ENCODE measurements at regions not wholly inside any gene's neighbourhood (a gene's known extent, or its start where the extent isn't known, plus 50 kb on each side); places are given as distances from the start of the nearest gene placed in this dataset.

DNA sequence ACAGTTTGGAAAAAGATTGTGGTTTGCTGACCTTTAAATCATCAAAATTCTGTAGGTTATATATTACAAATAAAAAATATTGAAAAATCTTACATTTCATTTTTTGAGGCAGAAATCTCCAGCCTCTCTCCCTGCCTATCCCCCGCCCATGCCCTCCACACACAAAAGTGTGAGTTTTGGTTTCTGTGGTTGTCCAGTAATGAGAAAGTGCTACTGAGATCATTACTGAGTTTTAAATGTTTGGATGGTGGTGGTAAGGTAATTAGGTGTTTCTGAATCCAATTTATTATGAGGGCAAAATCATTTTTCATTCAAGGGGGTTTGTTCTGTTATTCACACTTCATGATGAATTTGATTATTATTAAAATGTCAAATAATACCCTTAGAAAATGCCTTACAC is 448.0 kb upstream of the SLC10A2 start:
- Histone ChIP-seq H2BK120ac (ENCODE audit: low read depth, low read length) (no peak overlapping the region), H3K4me1 (ENCODE audit: control insufficient read depth, insufficient read depth, low read length) (no peaks in the 10 kb centered on the region), H3K27ac (ENCODE audit: insufficient read depth, low read length) (no peak overlapping the region), H2AK5ac (ENCODE audit: low read depth, low read length) (no peak overlapping the region), H4K20me1 (ENCODE audit: insufficient read depth, low read length) (no peaks in the 10 kb centered on the region), H3K36me3 (ENCODE audit: control insufficient read depth, insufficient read depth, low read length) (no peaks in the 10 kb centered on the region), H2AFZ (replicated peaks; ENCODE audit: low read length, poor library complexity) (no peak overlapping the region), H3K9ac (ENCODE audit: low read depth, low read length) (no peak overlapping the region), H2BK5ac (ENCODE audit: low read depth, low read length, poor library complexity, severe bottlenecking) (no peak overlapping the region), H3K9me3 (ENCODE audit: control insufficient read depth, insufficient read depth, low read length) (peaks cover 10% of the 10 kb centered on the region), H3K14ac (replicated peaks; ENCODE audit: low read depth, low read length) (no peak overlapping the region), H3K23ac (ENCODE audit: low read depth, low read length) (no peak overlapping the region), H3K4ac (ENCODE audit: low read depth, low read length) (no peak overlapping the region), H3K27me3 (ENCODE audit: control insufficient read depth, insufficient read depth, low read length) (no peaks in the 10 kb centered on the region), H3K9me1 (ENCODE audit: insufficient read depth, low read length) (no peaks in the 10 kb centered on the region), H4K91ac (ENCODE audit: insufficient read depth, low read depth, low read length) (no peak overlapping the region), H4K5ac (ENCODE audit: low read depth, low read length) (no peak overlapping the region), H3K56ac (ENCODE audit: extremely low read depth, insufficient read depth, low read length) (no peak overlapping the region), H3K4me3 (ENCODE audit: insufficient read depth, low read depth, low read length) (no peak overlapping the region), H3K79me1 (ENCODE audit: low read depth in 1 of 2, low read length in 2 of 2) (no peaks in the 10 kb centered on the region), H2AK9ac (replicated peaks; ENCODE audit: low read depth, low read length, poor library complexity) (no peak overlapping the region), H3K4me2 (ENCODE audit: low read depth, low read length) (no peak overlapping the region), H2BK15ac (ENCODE audit: low read depth, low read length) (no peak overlapping the region), H3K18ac (ENCODE audit: low read depth, low read length) (no peak overlapping the region), H2BK20ac (ENCODE audit: low read depth, low read length) (no peak overlapping the region), H4K8ac (ENCODE audit: low read depth in 2 of 2, low read length in 2 of 2) (no peak overlapping the region)
- dilution Hi-C loops (cut with HindIII; ENCODE audit: low sequenced_read_pairs, unreplicated experiment): no loop called here
- no peak for TF ChIP-seq MAZ (IDR thresholded peaks at IDR 0.05; ENCODE audit: borderline replicate concordance, low read depth, low read length)
- no peak for TF ChIP-seq RFX5 (IDR thresholded peaks at IDR 0.05; ENCODE audit: low read depth, low read length)
- no peak for TF ChIP-seq MXI1 (IDR thresholded peaks at IDR 0.05; ENCODE audit: borderline replicate concordance, low read depth, low read length)
- TF ChIP-seq RCOR1 (IDR thresholded peaks at IDR 0.05; ENCODE audit: insufficient replicate concordance, low read length): no peak
- TF ChIP-seq, protein P1, sequence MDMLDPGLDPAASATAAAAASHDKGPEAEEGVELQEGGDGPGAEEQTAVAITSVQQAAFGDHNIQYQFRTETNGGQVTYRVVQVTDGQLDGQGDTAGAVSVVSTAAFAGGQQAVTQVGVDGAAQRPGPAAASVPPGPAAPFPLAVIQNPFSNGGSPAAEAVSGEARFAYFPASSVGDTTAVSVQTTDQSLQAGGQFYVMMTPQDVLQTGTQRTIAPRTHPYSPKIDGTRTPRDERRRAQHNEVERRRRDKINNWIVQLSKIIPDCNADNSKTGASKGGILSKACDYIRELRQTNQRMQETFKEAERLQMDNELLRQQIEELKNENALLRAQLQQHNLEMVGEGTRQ (IDR thresholded peaks at IDR 0.05; ENCODE audit: low read depth, low read length): no peak
- TF ChIP-seq, protein P2, sequence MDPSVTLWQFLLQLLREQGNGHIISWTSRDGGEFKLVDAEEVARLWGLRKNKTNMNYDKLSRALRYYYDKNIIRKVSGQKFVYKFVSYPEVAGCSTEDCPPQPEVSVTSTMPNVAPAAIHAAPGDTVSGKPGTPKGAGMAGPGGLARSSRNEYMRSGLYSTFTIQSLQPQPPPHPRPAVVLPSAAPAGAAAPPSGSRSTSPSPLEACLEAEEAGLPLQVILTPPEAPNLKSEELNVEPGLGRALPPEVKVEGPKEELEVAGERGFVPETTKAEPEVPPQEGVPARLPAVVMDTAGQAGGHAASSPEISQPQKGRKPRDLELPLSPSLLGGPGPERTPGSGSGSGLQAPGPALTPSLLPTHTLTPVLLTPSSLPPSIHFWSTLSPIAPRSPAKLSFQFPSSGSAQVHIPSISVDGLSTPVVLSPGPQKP (IDR thresholded peaks at IDR 0.05; ENCODE audit: borderline replicate concordance, low read depth, low read length): no peak
- no peak for TF ChIP-seq BHLHE40 (IDR thresholded peaks at IDR 0.05; ENCODE audit: low read depth, low read length)
- TF ChIP-seq, protein P3, sequence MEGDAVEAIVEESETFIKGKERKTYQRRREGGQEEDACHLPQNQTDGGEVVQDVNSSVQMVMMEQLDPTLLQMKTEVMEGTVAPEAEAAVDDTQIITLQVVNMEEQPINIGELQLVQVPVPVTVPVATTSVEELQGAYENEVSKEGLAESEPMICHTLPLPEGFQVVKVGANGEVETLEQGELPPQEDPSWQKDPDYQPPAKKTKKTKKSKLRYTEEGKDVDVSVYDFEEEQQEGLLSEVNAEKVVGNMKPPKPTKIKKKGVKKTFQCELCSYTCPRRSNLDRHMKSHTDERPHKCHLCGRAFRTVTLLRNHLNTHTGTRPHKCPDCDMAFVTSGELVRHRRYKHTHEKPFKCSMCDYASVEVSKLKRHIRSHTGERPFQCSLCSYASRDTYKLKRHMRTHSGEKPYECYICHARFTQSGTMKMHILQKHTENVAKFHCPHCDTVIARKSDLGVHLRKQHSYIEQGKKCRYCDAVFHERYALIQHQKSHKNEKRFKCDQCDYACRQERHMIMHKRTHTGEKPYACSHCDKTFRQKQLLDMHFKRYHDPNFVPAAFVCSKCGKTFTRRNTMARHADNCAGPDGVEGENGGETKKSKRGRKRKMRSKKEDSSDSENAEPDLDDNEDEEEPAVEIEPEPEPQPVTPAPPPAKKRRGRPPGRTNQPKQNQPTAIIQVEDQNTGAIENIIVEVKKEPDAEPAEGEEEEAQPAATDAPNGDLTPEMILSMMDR (conservative IDR thresholded peaks at IDR 0.05; ENCODE audit: low read depth, low read length): no peak
- TF ChIP-seq NFE2L2 (IDR thresholded peaks at IDR 0.05; ENCODE audit: low read depth, low read length): no peak
- TF ChIP-seq POLR2A (IDR thresholded peaks at IDR 0.05; ENCODE audit: low read depth, low read length): no peak
- TF ChIP-seq SMC3 (IDR thresholded peaks at IDR 0.05; ENCODE audit: low read depth, low read length): no peak
- no peak for TF ChIP-seq FOS (IDR thresholded peaks at IDR 0.05; ENCODE audit: low read depth, low read length)
- TF ChIP-seq MAFK (IDR thresholded peaks at IDR 0.05; ENCODE audit: low read depth, low read length): no peak
- no peak for TF ChIP-seq CHD1 (IDR thresholded peaks at IDR 0.05; ENCODE audit: low read depth, low read length)
- no peak for TF ChIP-seq CEBPB (IDR thresholded peaks at IDR 0.05; ENCODE audit: low read depth, low read length)
- TF ChIP-seq RAD21 (IDR thresholded peaks at IDR 0.05; ENCODE audit: low read length): no peak
- no peak for DNase-seq
- intact Hi-C loops (cut with micrococcal nuclease): no loop called here
- no TSS peak for BruUV-seq (replicated peaks)
- no peak for ATAC-seq (ENCODE audit: low read depth)
- in situ Hi-C loops (cut with MboI; ENCODE audit: low sequenced_read_pairs): no loop called here
- ChIA-PET POLR2A (ENCODE audit: unreplicated experiment) (no interaction called here), CTCF (no interaction called here)
- no CpG with 5 or more reads among the region's 1 CpG for WGBS, 2 experiments (ENCODE audit: extremely low coverage in 2 of 2, insufficient read length in 1 of 2)

All from IMR-90 (cell line).